ENCODE measurements at regions not wholly inside any gene's neighbourhood (a gene's known extent, or its start where the extent isn't known, plus 50 kb on each side); places are given as distances from the start of the nearest gene placed in this dataset.

GRCh38 chr19:32165750-32166149 lies 179.7 kb upstream of the ZNF507 start:
- Histone ChIP-seq H3K9ac (ENCODE audit: low read depth, low read length) (no peak overlapping the region), H3K27me3 (ENCODE audit: control insufficient read depth, insufficient read depth, low read length) (no peaks in the 10 kb centered on the region), H3K36me3 (ENCODE audit: insufficient read depth, low read length) (no peaks in the 10 kb centered on the region), H3K4me3 (ENCODE audit: low read length) (no peak overlapping the region), H3K4me1 (ENCODE audit: control insufficient read depth, insufficient read depth, low read length) (no peaks in the 10 kb centered on the region), H3K9me3 (replicated peaks; ENCODE audit: low read length) (peaks cover 2% of the 10 kb centered on the region), H3K4me2 (ENCODE audit: low read length) (no peak overlapping the region)

- Histone ChIP-seq H3K9ac (ENCODE audit: low read depth, low read length) (no peak overlapping the region), H3K4me2 (ENCODE audit: low read length) (no peak overlapping the region), H3K36me3 (ENCODE audit: insufficient read depth, low read length) (no peaks in the 10 kb centered on the region), H3K4me1 (ENCODE audit: control insufficient read depth, insufficient read depth, low read length) (no peaks in the 10 kb centered on the region), H3K9me3 (replicated peaks; ENCODE audit: low read length) (peaks cover 2% of the 10 kb centered on the region), H3K4me3 (ENCODE audit: low read length) (no peak overlapping the region), H3K27me3 (ENCODE audit: control insufficient read depth, insufficient read depth, low read length) (no peaks in the 10 kb centered on the region)
Observed at GRCh38 chr19:32166238-32166637, 179.2 kb upstream of the ZNF507 start.

GRCh38 chr19:32168111-32168510 lies 177.3 kb upstream of the ZNF507 start:
- no peak overlapping the region for H3K4me3 ChIP-seq (ENCODE audit: low read length)
- no peaks in the 10 kb centered on the region for H3K4me1 ChIP-seq (ENCODE audit: control insufficient read depth, insufficient read depth, low read length)
- H3K4me2 ChIP-seq (ENCODE audit: low read length), result no peak overlapping the region
- H3K27me3 ChIP-seq (ENCODE audit: control insufficient read depth, insufficient read depth, low read length), result no peaks in the 10 kb centered on the region
- no peaks in the 10 kb centered on the region for H3K9me3 ChIP-seq (replicated peaks; ENCODE audit: low read length)
- H3K36me3 ChIP-seq (ENCODE audit: insufficient read depth, low read length), result no peaks in the 10 kb centered on the region
- no peak overlapping the region for H3K9ac ChIP-seq (ENCODE audit: low read depth, low read length)

DNA sequence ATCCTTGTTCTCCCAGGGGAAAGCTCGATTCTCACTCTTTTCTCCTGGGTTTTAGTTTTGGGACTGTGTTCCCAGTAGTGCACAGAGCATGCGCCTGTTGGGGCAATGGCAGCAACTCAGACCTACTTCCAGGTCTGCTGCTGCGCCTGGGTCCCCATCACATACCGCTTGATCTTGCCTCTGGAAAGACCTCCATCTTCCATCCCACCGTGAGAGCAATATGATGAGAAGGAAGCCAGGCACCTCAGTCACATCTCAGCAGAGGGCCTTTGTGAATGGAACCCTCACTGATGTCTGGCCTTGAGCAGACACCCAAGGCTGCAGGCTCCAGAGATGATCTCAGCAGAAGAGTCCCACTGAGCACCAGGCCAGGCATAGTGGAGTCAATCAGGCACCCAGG lies 176.8 kb upstream of the ZNF507 start:
- H3K9ac ChIP-seq (ENCODE audit: low read depth, low read length), result no peak overlapping the region
- H3K4me1 ChIP-seq (ENCODE audit: control insufficient read depth, insufficient read depth, low read length), result no peaks in the 10 kb centered on the region
- no peaks in the 10 kb centered on the region for H3K9me3 ChIP-seq (replicated peaks; ENCODE audit: low read length)
- no peak overlapping the region for H3K4me2 ChIP-seq (ENCODE audit: low read length)
- no peaks in the 10 kb centered on the region for H3K36me3 ChIP-seq (ENCODE audit: insufficient read depth, low read length)
- no peak overlapping the region for H3K4me3 ChIP-seq (ENCODE audit: low read length)
- H3K27me3 ChIP-seq (ENCODE audit: control insufficient read depth, insufficient read depth, low read length), result no peaks in the 10 kb centered on the region

- Histone ChIP-seq H3K27me3 (ENCODE audit: control insufficient read depth, insufficient read depth, low read length) (no peaks in the 10 kb centered on the region), H3K4me1 (ENCODE audit: control insufficient read depth, insufficient read depth, low read length) (no peaks in the 10 kb centered on the region), H3K36me3 (ENCODE audit: insufficient read depth, low read length) (no peaks in the 10 kb centered on the region), H3K9me3 (replicated peaks; ENCODE audit: low read length) (no peaks in the 10 kb centered on the region), H3K4me3 (ENCODE audit: low read length) (no peak overlapping the region), H3K9ac (ENCODE audit: low read depth, low read length) (no peak overlapping the region), H3K4me2 (ENCODE audit: low read length) (no peak overlapping the region)
Observed at GRCh38 chr19:32171719-32172151, 173.7 kb upstream of the ZNF507 start.

DNA sequence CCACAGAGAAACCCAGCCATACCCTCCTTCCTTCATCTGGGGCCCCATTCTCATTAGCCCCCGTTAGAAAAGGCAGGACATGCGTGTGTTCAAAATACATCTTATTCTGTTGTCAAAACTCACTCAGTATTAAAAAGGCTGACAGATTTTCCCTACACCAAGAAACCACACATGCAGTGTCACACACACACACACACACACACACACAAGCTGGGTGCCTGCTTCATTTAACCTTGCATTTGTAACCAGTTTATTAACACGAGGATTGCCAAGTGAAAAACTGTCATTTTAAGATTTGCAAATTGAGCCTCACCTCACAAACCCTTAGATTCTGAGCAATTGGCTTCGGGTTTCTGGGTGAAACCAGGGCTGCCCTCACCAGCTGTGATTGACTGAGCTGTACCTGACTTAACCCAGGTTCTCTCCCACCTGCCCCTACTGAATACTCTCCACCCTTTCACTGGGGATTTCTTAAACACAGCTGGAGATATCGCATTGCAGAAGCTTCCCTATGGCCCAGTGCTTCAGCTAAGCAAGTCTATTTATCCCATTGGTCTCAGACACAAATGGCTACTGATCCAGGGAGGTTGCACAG lies 172.7 kb upstream of the ZNF507 start:
- H3K4me1 ChIP-seq (ENCODE audit: control insufficient read depth, insufficient read depth, low read length), result no peaks in the 10 kb centered on the region
- no peaks in the 10 kb centered on the region for H3K27me3 ChIP-seq (ENCODE audit: control insufficient read depth, insufficient read depth, low read length)
- no peak overlapping the region for H3K9ac ChIP-seq (ENCODE audit: low read depth, low read length)
- no peaks in the 10 kb centered on the region for H3K9me3 ChIP-seq (replicated peaks; ENCODE audit: low read length)
- no peak overlapping the region for H3K4me2 ChIP-seq (ENCODE audit: low read length)
- no peak overlapping the region for H3K4me3 ChIP-seq (ENCODE audit: low read length)
- no peaks in the 10 kb centered on the region for H3K36me3 ChIP-seq (ENCODE audit: insufficient read depth, low read length)

DNA sequence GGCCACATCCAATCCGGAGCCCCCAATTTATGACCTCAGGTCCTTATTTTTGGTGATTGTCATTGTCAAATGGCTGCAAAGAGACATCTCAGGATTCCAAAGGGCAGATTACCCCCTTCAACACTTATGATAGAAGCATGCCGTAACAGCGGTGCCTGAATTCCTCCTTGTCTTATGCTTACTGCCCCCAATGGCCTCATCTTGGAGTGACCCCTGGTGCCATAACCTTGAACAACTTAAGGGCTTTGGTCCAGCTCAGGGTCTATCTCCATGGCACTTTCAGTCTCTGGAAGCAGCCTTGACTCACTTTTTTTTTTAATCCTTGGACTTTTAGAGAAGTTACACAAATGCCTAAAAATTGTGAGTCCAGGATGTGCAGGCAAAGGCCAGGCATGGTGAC lies 171.6 kb upstream of the ZNF507 start:
- no peak overlapping the region for H3K4me3 ChIP-seq (ENCODE audit: low read length)
- H3K9me3 ChIP-seq (replicated peaks; ENCODE audit: low read length), result no peaks in the 10 kb centered on the region
- no peak overlapping the region for H3K9ac ChIP-seq (ENCODE audit: low read depth, low read length)
- no peaks in the 10 kb centered on the region for H3K36me3 ChIP-seq (ENCODE audit: insufficient read depth, low read length)
- H3K4me1 ChIP-seq (ENCODE audit: control insufficient read depth, insufficient read depth, low read length), result no peaks in the 10 kb centered on the region
- no peak overlapping the region for H3K4me2 ChIP-seq (ENCODE audit: low read length)
- H3K27me3 ChIP-seq (ENCODE audit: control insufficient read depth, insufficient read depth, low read length), result no peaks in the 10 kb centered on the region

GRCh38 chr19:32174386-32175113 lies 170.9 kb upstream of the ZNF507 start:
- Histone ChIP-seq H3K4me3 (ENCODE audit: low read length) (no peak overlapping the region), H3K4me2 (ENCODE audit: low read length) (no peak overlapping the region), H3K27me3 (ENCODE audit: control insufficient read depth, insufficient read depth, low read length) (no peaks in the 10 kb centered on the region), H3K4me1 (ENCODE audit: control insufficient read depth, insufficient read depth, low read length) (no peaks in the 10 kb centered on the region), H3K9me3 (replicated peaks; ENCODE audit: low read length) (no peaks in the 10 kb centered on the region), H3K9ac (ENCODE audit: low read depth, low read length) (no peak overlapping the region), H3K36me3 (ENCODE audit: insufficient read depth, low read length) (no peaks in the 10 kb centered on the region)

DNA sequence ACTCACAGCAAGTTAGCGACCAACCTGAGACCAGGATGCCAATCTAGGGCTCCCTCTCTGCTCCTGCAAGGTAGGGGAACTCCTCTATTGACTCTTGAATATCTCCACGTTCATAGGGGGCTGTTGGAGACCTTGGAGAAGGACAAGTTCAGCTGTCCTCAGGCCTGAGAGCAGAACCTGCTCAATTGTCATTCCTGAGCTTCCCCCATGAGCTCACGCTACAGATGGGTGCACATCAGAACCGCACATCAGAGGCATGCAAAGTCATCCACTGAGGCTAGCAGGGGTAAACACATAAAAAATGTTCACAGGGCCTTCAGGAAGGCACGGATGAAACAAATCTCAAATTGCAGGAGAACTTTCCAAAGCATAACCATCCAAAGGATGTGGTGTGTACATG lies 168.8 kb upstream of the ZNF507 start:
- Histone ChIP-seq H3K27me3 (ENCODE audit: control insufficient read depth, insufficient read depth, low read length) (no peaks in the 10 kb centered on the region), H3K36me3 (ENCODE audit: insufficient read depth, low read length) (no peaks in the 10 kb centered on the region), H3K4me3 (ENCODE audit: low read length) (no peak overlapping the region), H3K4me2 (ENCODE audit: low read length) (no peak overlapping the region), H3K9me3 (replicated peaks; ENCODE audit: low read length) (no peaks in the 10 kb centered on the region), H3K4me1 (ENCODE audit: control insufficient read depth, insufficient read depth, low read length) (no peaks in the 10 kb centered on the region), H3K9ac (ENCODE audit: low read depth, low read length) (no peak overlapping the region)

DNA sequence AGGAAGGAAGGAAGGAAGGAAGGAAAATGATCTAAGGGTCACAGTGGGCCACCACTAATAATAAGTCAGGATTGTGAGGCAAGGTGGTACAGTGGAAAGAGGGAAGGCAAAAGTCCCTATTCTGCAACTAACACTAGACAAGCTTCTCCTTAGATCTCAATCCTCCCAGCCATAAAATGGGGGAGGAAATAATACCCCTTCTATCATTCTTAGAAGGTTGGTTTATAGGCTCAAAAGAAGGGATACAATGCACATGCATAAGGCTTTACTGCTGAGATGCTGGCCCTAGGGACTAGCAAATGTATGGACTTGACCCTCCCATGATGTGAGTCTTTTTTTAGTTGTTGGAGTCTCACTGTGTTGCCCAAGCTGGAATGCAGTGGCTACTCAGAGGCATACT lies 167.7 kb upstream of the ZNF507 start:
- Histone ChIP-seq H3K36me3 (ENCODE audit: insufficient read depth, low read length) (no peaks in the 10 kb centered on the region), H3K4me2 (ENCODE audit: low read length) (no peak overlapping the region), H3K9ac (ENCODE audit: low read depth, low read length) (no peak overlapping the region), H3K4me3 (ENCODE audit: low read length) (no peak overlapping the region), H3K4me1 (ENCODE audit: control insufficient read depth, insufficient read depth, low read length) (no peaks in the 10 kb centered on the region), H3K27me3 (ENCODE audit: control insufficient read depth, insufficient read depth, low read length) (no peaks in the 10 kb centered on the region), H3K9me3 (replicated peaks; ENCODE audit: low read length) (no peaks in the 10 kb centered on the region)

- H3K27me3 ChIP-seq (ENCODE audit: control insufficient read depth, insufficient read depth, low read length), result no peaks in the 10 kb centered on the region
- H3K4me1 ChIP-seq (ENCODE audit: control insufficient read depth, insufficient read depth, low read length), result no peaks in the 10 kb centered on the region
- H3K9me3 ChIP-seq (replicated peaks; ENCODE audit: low read length), result no peaks in the 10 kb centered on the region
- no peaks in the 10 kb centered on the region for H3K36me3 ChIP-seq (ENCODE audit: insufficient read depth, low read length)
- H3K4me2 ChIP-seq (ENCODE audit: low read length), result no peak overlapping the region
- H3K9ac ChIP-seq (ENCODE audit: low read depth, low read length), result no peak overlapping the region
- H3K4me3 ChIP-seq (ENCODE audit: low read length), result no peak overlapping the region
Observed at GRCh38 chr19:32178401-32178800, 167.0 kb upstream of the ZNF507 start.

- Histone ChIP-seq H3K4me2 (ENCODE audit: low read length) (no peak overlapping the region), H3K4me3 (ENCODE audit: low read length) (no peak overlapping the region), H3K27me3 (ENCODE audit: control insufficient read depth, insufficient read depth, low read length) (no peaks in the 10 kb centered on the region), H3K36me3 (ENCODE audit: insufficient read depth, low read length) (no peaks in the 10 kb centered on the region), H3K4me1 (ENCODE audit: control insufficient read depth, insufficient read depth, low read length) (no peaks in the 10 kb centered on the region), H3K9ac (ENCODE audit: low read depth, low read length) (no peak overlapping the region), H3K9me3 (replicated peaks; ENCODE audit: low read length) (no peaks in the 10 kb centered on the region)
Observed at GRCh38 chr19:32178956-32179355, 166.5 kb upstream of the ZNF507 start.

All from skeletal muscle satellite cell (primary cell).